HUES6 (cell line): ENCODE measurements at regions not wholly inside any gene's neighbourhood (a gene's known extent, or its start where the extent isn't known, plus 50 kb on each side); places are given as distances from the start of the nearest gene placed in this dataset.

Source experiments
- H3K27ac ChIP-seq: 2 replicates; pipeline ENCODE4 v1.7.0; 2013; ENCODE audit warnings: low read depth, mild to moderate bottlenecking, low read length, inconsistent platforms
- H3K27me3 ChIP-seq: 2 replicates; pipeline ENCODE4 v1.6.1; 2013; ENCODE audit warnings: low read length; ENCODE audit not compliant: control insufficient read depth, insufficient read depth
- H3K36me3 ChIP-seq: 2 replicates; pipeline ENCODE4 v1.6.1; 2013; ENCODE audit warnings: low read length; ENCODE audit not compliant: control insufficient read depth, insufficient read depth
- H3K4me1 ChIP-seq: 2 replicates; pipeline ENCODE4 v1.6.1; 2013; ENCODE audit warnings: low read length; ENCODE audit not compliant: control insufficient read depth, insufficient read depth
- H3K4me3 ChIP-seq: 2 replicates; pipeline ENCODE4 v1.5.1; 2013; ENCODE audit warnings: low read depth, low read length
- H3K9ac ChIP-seq: one replicate; pipeline ENCODE4 v1.6.1; 2013; ENCODE audit warnings: mild to moderate bottlenecking, low read length
- H3K9me3 ChIP-seq: 2 replicates; pipeline ENCODE4 v1.6.1; 2013; ENCODE audit warnings: low read depth, low read length; ENCODE audit not compliant: control insufficient read depth, insufficient read depth

- Histone ChIP-seq H3K36me3 (no peaks in the 10 kb centered on the region), H3K9me3 (no peaks in the 10 kb centered on the region), H3K9ac (no peak overlapping the region), H3K27me3 (no peaks in the 10 kb centered on the region), H3K4me3 (no peak overlapping the region), H3K27ac (no peak overlapping the region), H3K4me1 (no peaks in the 10 kb centered on the region)
Observed at GRCh38 chr18:54772056-54772455, 56.2 kb upstream of the RAB27B start.

- no peaks in the 10 kb centered on the region for H3K9me3 ChIP-seq
- no peak overlapping the region for H3K9ac ChIP-seq
- H3K27ac ChIP-seq: no peak overlapping the region
- H3K4me3 ChIP-seq: no peak overlapping the region
- no peaks in the 10 kb centered on the region for H3K27me3 ChIP-seq
- no peaks in the 10 kb centered on the region for H3K36me3 ChIP-seq
- no peaks in the 10 kb centered on the region for H3K4me1 ChIP-seq
Observed at GRCh38 chr18:54774423-54774822, 53.9 kb upstream of the RAB27B start.

GRCh38 chr18:54774981-54775665 lies 53.2 kb upstream of the RAB27B start:
- no peak overlapping the region for H3K9ac ChIP-seq
- no peaks in the 10 kb centered on the region for H3K4me1 ChIP-seq
- H3K36me3 ChIP-seq: no peaks in the 10 kb centered on the region
- H3K27ac ChIP-seq: no peak overlapping the region
- H3K27me3 ChIP-seq: no peaks in the 10 kb centered on the region
- H3K4me3 ChIP-seq: no peak overlapping the region
- H3K9me3 ChIP-seq: no peaks in the 10 kb centered on the region

- H3K36me3 ChIP-seq: no peaks in the 10 kb centered on the region
Observed at GRCh38 chr18:54775686-54776085, 52.6 kb upstream of the RAB27B start.

GRCh38 chr18:54776282-54776977 lies 51.8 kb upstream of the RAB27B start:
- no peak overlapping the region for H3K9ac ChIP-seq
- no peak overlapping the region for H3K4me3 ChIP-seq
- no peak overlapping the region for H3K27ac ChIP-seq
- no peaks in the 10 kb centered on the region for H3K36me3 ChIP-seq
- no peaks in the 10 kb centered on the region for H3K9me3 ChIP-seq
- H3K4me1 ChIP-seq: no peaks in the 10 kb centered on the region
- H3K27me3 ChIP-seq: no peaks in the 10 kb centered on the region

More at GRCh38 chr18:54775686-54776085, 52.6 kb upstream of the RAB27B start:
- Histone ChIP-seq H3K9ac (no peak overlapping the region), H3K27ac (no peak overlapping the region), H3K27me3 (no peaks in the 10 kb centered on the region), H3K9me3 (no peaks in the 10 kb centered on the region), H3K4me3 (no peak overlapping the region), H3K4me1 (no peaks in the 10 kb centered on the region)

- Histone ChIP-seq H3K9me3 (no peaks in the 10 kb centered on the region), H3K9ac (no peak overlapping the region), H3K4me3 (no peak overlapping the region), H3K4me1 (no peaks in the 10 kb centered on the region), H3K27ac (no peak overlapping the region), H3K36me3 (no peaks in the 10 kb centered on the region), H3K27me3 (no peaks in the 10 kb centered on the region)
Observed at GRCh38 chr18:54777118-54777791, 51.0 kb upstream of the RAB27B start.

GRCh38 chr18:54777989-54778388 lies 50.3 kb upstream of the RAB27B start:
- Histone ChIP-seq H3K4me3 (no peak overlapping the region), H3K27me3 (no peaks in the 10 kb centered on the region), H3K9ac (no peak overlapping the region), H3K9me3 (no peaks in the 10 kb centered on the region), H3K27ac (no peak overlapping the region), H3K36me3 (no peaks in the 10 kb centered on the region), H3K4me1 (no peaks in the 10 kb centered on the region)
